Liver (tissue), 8 donors: ENCODE measurements at regions not wholly inside any gene's neighbourhood (a gene's known extent, or its start where the extent isn't known, plus 50 kb on each side); places are given as distances from the start of the nearest gene placed in this dataset.

Experiments used
- DNase-seq: peaks from one replicate; pipeline ENCODE4 v3.0.0-alpha.2; 2017; ENCODE audit warnings: low spot score
- H3K27ac ChIP-seq, 2 donors: one replicate each; pipeline ENCODE4 v1.7.0; 2013; ENCODE audit warnings: inconsistent platforms in 2 of 2, low read length in 2 of 2, control low read depth in 1 of 2, low read depth in 1 of 2, mild to moderate bottlenecking in 1 of 2
- H3K27me3 ChIP-seq, 4 donors: one replicate each; pipeline versions ENCODE4 v1.6.1 to v1.7.0; 2013; ENCODE audit warnings: low read length in 3 of 4, inconsistent platforms in 1 of 4, mild to moderate bottlenecking in 1 of 4, moderate library complexity in 1 of 4; ENCODE audit not compliant: control insufficient read depth in 4 of 4, insufficient read depth in 4 of 4
- H3K36me3 ChIP-seq, 4 donors: one replicate each; pipeline versions ENCODE4 v1.6.1 to v1.7.0; 2013; ENCODE audit warnings: low read length in 3 of 4, mild to moderate bottlenecking in 3 of 4, low read depth in 1 of 4, moderate library complexity in 1 of 4; ENCODE audit not compliant: control insufficient read depth in 4 of 4, insufficient read depth in 3 of 4
- H3K4me1 ChIP-seq, 4 donors: one replicate each; pipeline versions ENCODE4 v1.6.1 to v1.7.0; 2013; ENCODE audit warnings: low read length in 3 of 4, mild to moderate bottlenecking in 3 of 4, moderate library complexity in 1 of 4; ENCODE audit not compliant: control insufficient read depth in 4 of 4, insufficient read depth in 4 of 4
- H3K4me3 ChIP-seq, 3 donors: one replicate each; pipeline versions ENCODE4 v1.6.1 to v1.7.0; 2013; ENCODE audit warnings: low read length in 3 of 3, control low read depth in 1 of 3, low read depth in 1 of 3, mild to moderate bottlenecking in 1 of 3
- H3K9ac ChIP-seq, 2 donors: one replicate each; pipeline ENCODE4 v1.7.0; 2013; ENCODE audit warnings: low read length in 2 of 2, mild to moderate bottlenecking in 2 of 2, moderate library complexity in 2 of 2, control low read depth in 1 of 2, low read depth in 1 of 2
- H3K9me3 ChIP-seq, 4 donors: one replicate each; pipeline versions ENCODE4 v1.6.1 to v1.7.0; 2013; ENCODE audit warnings: low read length in 3 of 4; ENCODE audit not compliant: control insufficient read depth in 4 of 4
- FOXA1 ChIP-seq: IDR thresholded peaks from 2 replicates; pipeline ENCODE4 v1.6.1; 2016; ENCODE audit warnings: antibody characterized with exemption
- GABPA ChIP-seq, 2 donors: IDR thresholded peaks in 1 of 2; conservative IDR thresholded peaks in 1 of 2; 2 replicates each; pipeline ENCODE4 v1.6.1; 2016; ENCODE audit warnings: antibody characterized with exemption in 2 of 2, mild to moderate bottlenecking in 1 of 2, moderate library complexity in 1 of 2
- HNF4A ChIP-seq, 2 donors: conservative IDR thresholded peaks; 2 replicates each; pipeline ENCODE4 v1.6.1; 2016; ENCODE audit warnings: antibody characterized with exemption in 2 of 2, mild to moderate bottlenecking in 2 of 2
- JUND ChIP-seq, 2 donors: IDR thresholded peaks; 2 replicates each; pipeline ENCODE4 v1.6.1; 2016; ENCODE audit warnings: antibody characterized with exemption in 2 of 2
- NR2F2 ChIP-seq: IDR thresholded peaks from 2 replicates; pipeline ENCODE4 v1.6.1; 2016; ENCODE audit warnings: antibody characterized with exemption
- RAD21 ChIP-seq, 2 donors: IDR thresholded peaks; 2 replicates each; pipeline ENCODE4 v1.6.1; 2016; ENCODE audit warnings: antibody characterized with exemption in 2 of 2, mild to moderate bottlenecking in 2 of 2
- REST ChIP-seq: IDR thresholded peaks from 2 replicates; pipeline ENCODE4 v1.6.1; 2016; ENCODE audit warnings: antibody characterized with exemption, mild to moderate bottlenecking
- SP1 ChIP-seq: IDR thresholded peaks from 2 replicates; pipeline ENCODE4 v1.6.1; 2018; ENCODE audit warnings: antibody characterized with exemption, mild to moderate bottlenecking
- TAF1 ChIP-seq: conservative IDR thresholded peaks from 2 replicates; pipeline ENCODE4 v1.6.1; 2016; ENCODE audit warnings: antibody characterized with exemption, mild to moderate bottlenecking
- YY1 ChIP-seq: IDR thresholded peaks from 2 replicates; pipeline ENCODE4 v1.6.1; 2016; ENCODE audit warnings: antibody characterized with exemption, mild to moderate bottlenecking
- ZBTB33 ChIP-seq: IDR thresholded peaks from 2 replicates; pipeline ENCODE4 v1.6.1; 2016; ENCODE audit warnings: antibody characterized with exemption
- WGBS: extraction: QIAGEN DNeasy Blood & Tissue Kit; methylation state at CpG from one replicate; pipeline ENCODE4 v1.1.7; 2013; 5-methylcytosine and 5-hydroxymethylcytosine counted together
- TF ChIP-seq, protein P1 (sequence below): fragments of 150-350 bp; IDR thresholded peaks from 2 replicates; pipeline ENCODE4 v1.5.1; 2017; ENCODE audit warnings: improper control_type of control experiment, low read depth, low read length; ENCODE audit not compliant: missing input control
- TF ChIP-seq, protein P2 (sequence below): IDR thresholded peaks from 2 replicates; pipeline ENCODE4 v1.6.1; 2016; ENCODE audit warnings: antibody characterized with exemption
- donor health status: healthy.
- donor health status: healthy.
- donor health status: healthy.
- donor health status: healthy.
- donor health status: healthy.

GRCh38 chr17:53032861-53033271 is 789.9 kb upstream of the KIF2B start:
- H3K4me3 ChIP-seq: no peak overlapping the region
- no peak overlapping the region for H3K27ac ChIP-seq
- WGBS: 39% methylated on average over 3 of the region's 3 CpGs
- no peaks in the 10 kb centered on the region for H3K9me3 ChIP-seq
- no peak for DNase-seq
- no peaks in the 10 kb centered on the region for H3K36me3 ChIP-seq
- TF ChIP-seq, protein P1, sequence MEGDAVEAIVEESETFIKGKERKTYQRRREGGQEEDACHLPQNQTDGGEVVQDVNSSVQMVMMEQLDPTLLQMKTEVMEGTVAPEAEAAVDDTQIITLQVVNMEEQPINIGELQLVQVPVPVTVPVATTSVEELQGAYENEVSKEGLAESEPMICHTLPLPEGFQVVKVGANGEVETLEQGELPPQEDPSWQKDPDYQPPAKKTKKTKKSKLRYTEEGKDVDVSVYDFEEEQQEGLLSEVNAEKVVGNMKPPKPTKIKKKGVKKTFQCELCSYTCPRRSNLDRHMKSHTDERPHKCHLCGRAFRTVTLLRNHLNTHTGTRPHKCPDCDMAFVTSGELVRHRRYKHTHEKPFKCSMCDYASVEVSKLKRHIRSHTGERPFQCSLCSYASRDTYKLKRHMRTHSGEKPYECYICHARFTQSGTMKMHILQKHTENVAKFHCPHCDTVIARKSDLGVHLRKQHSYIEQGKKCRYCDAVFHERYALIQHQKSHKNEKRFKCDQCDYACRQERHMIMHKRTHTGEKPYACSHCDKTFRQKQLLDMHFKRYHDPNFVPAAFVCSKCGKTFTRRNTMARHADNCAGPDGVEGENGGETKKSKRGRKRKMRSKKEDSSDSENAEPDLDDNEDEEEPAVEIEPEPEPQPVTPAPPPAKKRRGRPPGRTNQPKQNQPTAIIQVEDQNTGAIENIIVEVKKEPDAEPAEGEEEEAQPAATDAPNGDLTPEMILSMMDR: peak; percentile 40
- TF ChIP-seq RAD21 (IDR thresholded peaks at IDR 0.05) (peak; percentile 64 to 78), YY1 (no peak)
- no peaks in the 10 kb centered on the region for H3K4me1 ChIP-seq
- H3K9ac ChIP-seq: no peak overlapping the region
- peaks cover 0 to 2% (median 0%) of the 10 kb centered on the region in 4 donors for H3K27me3 ChIP-seq

GRCh38 chr17:53017227-53017626 is 805.5 kb upstream of the KIF2B start:
- H3K4me3 ChIP-seq: no peak overlapping the region
- H3K9me3 ChIP-seq: no peaks in the 10 kb centered on the region
- H3K27ac ChIP-seq: no peak overlapping the region
- TF ChIP-seq FOXA1 (no peak), TAF1 (no peak), ZBTB33 (no peak), JUND (IDR thresholded peaks at IDR 0.05) (no peak), RAD21 (IDR thresholded peaks at IDR 0.05) (no peak), REST (no peak), SP1 (no peak)
- TF ChIP-seq, protein P2, sequence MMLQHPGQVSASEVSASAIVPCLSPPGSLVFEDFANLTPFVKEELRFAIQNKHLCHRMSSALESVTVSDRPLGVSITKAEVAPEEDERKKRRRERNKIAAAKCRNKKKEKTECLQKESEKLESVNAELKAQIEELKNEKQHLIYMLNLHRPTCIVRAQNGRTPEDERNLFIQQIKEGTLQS: no peak
- no peaks in the 10 kb centered on the region for H3K4me1 ChIP-seq
- H3K36me3 ChIP-seq: no peaks in the 10 kb centered on the region
- no peaks in the 10 kb centered on the region for H3K27me3 ChIP-seq
- H3K9ac ChIP-seq: no peak overlapping the region
- no peak for DNase-seq

DNA sequence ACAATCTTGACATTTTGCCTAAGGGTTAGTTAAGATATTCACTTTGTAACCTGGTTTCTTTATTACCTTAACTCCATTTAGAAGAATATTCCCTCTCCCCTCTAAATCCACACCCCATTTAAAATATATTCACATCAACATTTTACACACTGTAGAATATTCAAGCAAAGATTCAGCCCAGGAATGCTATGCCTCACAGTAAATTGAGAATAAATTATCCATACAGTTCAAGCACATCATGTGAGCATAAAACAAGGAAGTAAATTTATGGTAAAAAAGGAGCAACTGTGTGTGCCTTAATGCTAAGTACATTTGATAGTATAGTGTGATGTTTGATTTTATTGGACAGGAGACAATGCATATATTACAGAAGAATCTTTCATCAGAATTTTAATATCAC is 806.6 kb upstream of the KIF2B start:
- Histone ChIP-seq H3K4me1 (no peaks in the 10 kb centered on the region), H3K27me3 (no peaks in the 10 kb centered on the region), H3K36me3 (no peaks in the 10 kb centered on the region), H3K27ac (no peak overlapping the region), H3K4me3 (no peak overlapping the region), H3K9ac (no peak overlapping the region), H3K9me3 (no peaks in the 10 kb centered on the region)
- no peak for DNase-seq
- TF ChIP-seq NR2F2 (no peak), GABPA (IDR thresholded peaks at IDR 0.05 in 1 of 2, conservative IDR thresholded peaks at IDR 0.05 in 1 of 2) (no peak), ZBTB33 (no peak), REST (no peak), HNF4A (conservative IDR thresholded peaks at IDR 0.05) (no peak), YY1 (no peak)
